ENCODE measurements at regions not wholly inside any gene's neighbourhood (a gene's known extent, or its start where the extent isn't known, plus 50 kb on each side); places are given as distances from the start of the nearest gene placed in this dataset.

DNA sequence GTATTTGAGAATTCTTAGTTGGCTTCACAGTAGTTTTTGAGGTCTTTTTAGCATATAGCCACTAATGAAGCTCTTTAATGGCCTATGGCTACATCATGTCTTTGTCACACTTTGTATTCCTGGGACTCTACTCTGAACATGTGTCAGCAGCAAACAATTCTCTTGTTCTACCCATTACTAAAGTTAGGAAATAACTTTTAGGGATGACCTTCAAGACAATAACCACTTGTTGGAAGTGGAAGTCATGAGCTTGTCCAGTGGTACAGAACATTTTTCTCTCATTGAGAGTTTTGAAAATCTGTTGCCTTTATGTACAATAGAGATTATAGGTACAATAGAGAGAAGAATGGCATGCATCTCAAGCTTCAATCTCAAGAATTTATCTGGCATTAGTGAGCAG, 571.6 kb upstream of the JAG1 start:
- no peak for DNase-seq (ENCODE audit: extremely low read depth, low read depth)
- TF ChIP-seq, protein P1, sequence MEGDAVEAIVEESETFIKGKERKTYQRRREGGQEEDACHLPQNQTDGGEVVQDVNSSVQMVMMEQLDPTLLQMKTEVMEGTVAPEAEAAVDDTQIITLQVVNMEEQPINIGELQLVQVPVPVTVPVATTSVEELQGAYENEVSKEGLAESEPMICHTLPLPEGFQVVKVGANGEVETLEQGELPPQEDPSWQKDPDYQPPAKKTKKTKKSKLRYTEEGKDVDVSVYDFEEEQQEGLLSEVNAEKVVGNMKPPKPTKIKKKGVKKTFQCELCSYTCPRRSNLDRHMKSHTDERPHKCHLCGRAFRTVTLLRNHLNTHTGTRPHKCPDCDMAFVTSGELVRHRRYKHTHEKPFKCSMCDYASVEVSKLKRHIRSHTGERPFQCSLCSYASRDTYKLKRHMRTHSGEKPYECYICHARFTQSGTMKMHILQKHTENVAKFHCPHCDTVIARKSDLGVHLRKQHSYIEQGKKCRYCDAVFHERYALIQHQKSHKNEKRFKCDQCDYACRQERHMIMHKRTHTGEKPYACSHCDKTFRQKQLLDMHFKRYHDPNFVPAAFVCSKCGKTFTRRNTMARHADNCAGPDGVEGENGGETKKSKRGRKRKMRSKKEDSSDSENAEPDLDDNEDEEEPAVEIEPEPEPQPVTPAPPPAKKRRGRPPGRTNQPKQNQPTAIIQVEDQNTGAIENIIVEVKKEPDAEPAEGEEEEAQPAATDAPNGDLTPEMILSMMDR (IDR thresholded peaks at IDR 0.05; ENCODE audit: low read depth, low read length), result no peak

DNA sequence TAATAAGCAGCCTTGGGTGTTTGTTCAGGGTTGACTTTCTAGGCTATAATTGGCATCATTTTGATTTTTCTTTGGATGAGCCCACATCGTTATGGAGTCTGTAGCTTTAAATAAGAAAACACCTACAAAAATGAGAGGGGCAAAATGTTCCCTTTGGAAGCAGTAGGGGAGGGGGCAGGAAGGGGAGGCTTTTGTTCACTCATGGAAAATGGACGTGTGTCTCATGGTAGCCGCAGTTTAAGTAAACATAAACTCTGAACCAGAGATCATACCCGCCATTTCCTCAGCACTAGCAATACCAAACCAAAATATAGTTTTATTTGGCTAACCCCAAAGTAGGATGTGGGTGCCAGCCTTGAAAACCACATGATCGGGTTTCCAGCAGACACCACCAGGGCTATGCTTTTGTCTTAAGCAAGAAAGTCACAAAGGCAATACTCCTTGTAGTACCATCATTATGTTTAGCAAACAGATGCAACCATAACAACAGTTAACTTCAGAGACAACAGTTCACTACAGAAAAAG, 572.5 kb upstream of the JAG1 start:
- TF ChIP-seq, protein P1 (IDR thresholded peaks at IDR 0.05; ENCODE audit: low read depth, low read length), result no peak
- DNase-seq (ENCODE audit: extremely low read depth, low read depth), result no peak

DNA sequence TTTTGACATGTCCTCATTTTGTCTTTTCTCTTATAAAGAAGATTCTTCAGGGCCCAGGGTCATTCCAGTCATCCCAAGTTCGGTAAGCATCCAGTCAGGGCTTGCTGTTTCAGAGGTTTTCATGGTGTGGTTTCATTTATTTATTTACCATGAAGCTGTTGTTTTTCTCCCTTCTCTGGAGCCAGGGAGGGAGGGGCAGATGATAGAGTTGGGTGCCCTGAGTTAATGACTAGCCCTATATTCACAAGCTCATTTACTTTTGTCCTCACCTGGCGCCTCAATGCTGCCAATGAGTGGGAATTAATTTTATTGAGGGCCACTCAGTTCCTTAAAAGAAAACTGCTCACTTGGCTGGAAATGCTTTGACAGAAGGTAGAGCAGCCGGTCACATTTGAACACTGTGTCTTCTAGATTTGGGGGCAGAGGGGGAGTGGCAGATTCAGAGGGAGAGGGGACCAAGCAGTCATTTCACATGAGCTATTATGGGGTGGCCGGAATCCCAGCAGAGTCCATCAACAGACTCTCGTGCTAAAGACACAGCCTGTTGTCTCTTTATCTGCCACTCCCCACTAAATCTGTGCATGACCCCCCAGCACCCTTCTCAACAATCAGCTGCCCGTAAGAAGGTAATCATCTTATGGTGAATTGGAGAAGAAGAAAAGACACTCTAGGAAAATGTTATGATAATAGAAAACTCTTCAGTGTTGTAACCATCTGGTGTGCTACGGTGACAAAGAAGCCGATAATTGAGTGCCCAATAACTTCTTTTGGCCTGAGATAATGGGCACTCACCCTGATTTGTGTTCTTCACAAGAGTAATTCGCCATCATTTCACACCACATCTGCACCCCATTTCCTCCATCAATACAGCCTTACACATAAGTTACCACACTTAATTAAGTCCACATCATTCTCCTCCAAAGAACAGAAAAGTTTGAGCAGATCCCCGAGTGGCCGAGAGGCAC, 573.5 kb upstream of the JAG1 start:
- TF ChIP-seq, protein P1 (IDR thresholded peaks at IDR 0.05; ENCODE audit: low read depth, low read length), result no peak
- DNase-seq (ENCODE audit: extremely low read depth, low read depth), result no peak

DNA sequence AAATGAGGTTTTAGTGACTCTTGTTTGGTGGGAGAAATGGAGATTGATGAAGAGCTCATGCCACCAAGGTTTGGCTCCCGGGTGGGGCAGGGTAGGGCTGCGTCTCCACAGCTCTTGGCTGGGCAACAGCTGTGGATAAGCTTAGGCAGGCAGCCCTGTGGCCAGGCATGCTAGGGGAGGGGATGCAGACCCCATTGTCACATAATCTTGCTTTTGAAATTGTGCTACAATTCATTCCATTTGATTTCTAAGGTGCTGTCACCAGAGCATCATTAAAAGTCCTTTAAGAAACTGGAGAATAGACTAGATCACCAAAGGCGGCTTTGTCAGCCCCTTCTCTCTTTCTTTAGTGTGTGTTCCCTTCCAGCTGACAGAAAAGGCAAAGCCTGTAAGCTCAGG, 574.2 kb upstream of the JAG1 start:
- TF ChIP-seq, protein P1 (IDR thresholded peaks at IDR 0.05; ENCODE audit: low read depth, low read length), result no peak
- no peak for DNase-seq (ENCODE audit: extremely low read depth, low read depth)

DNA sequence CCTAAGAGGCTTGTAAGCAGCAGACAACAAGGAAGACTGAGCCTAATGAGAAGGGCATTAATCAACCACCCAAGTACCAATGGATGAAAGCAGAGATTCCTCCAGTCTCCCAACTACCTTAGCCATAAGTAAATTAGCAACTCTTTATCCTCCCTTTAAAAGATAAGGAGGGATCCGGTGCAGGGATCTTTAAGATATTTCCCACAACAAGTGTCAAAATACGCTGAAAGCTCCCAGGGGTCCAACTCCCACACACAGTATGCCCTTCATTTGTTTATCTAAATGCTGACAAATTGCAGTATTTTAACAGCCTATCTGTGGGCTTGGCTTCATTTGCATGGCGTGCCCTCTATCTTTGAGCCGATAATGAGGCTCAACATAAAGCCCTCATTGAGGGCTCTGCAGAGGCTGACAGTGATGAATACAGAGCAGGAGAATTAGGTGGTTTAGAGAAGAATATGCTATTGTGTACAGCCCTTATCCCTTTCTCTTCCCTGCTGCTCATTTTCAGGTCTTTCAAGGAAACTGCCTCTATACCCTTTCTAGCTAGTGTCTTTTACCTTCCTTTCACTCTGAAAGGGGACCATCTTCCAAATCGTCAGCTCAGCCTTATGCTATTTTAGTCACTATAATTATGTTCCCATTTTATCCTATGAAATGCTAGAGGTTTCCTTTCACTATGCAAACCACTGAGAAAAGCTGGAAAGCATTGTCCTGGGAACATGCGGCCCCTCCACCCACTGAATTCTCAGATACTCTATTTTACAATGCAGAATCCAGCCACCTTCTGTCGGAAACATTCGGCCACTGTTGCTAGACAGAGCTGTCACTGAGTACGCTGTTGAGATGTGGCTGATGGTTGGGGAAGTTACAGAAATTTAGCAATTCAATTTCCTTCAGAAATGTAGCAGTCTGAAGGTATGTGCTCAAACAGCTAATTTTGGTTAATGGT, 575.2 kb upstream of the JAG1 start:
- DNase-seq (ENCODE audit: extremely low read depth, low read depth), result no peak
- TF ChIP-seq, protein P1 (IDR thresholded peaks at IDR 0.05; ENCODE audit: low read depth, low read length), result no peak

DNA sequence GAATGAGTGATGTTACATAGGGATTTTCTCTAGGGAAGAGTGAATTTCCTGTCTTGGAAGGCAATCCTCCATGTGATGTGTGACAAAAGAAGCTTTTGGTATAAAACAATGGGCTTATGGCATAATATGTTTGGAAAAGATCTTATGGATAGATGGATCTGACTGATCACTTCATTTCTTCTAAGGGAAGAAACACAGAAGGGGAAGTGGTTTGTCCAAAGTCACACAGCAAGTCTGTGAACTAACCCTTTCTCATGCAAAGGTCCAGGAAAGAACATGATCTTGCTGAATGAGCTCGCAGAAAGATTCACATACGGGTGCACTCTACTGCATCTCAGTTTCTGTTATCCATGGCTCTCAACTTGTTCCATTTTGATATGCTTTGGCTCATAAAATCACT, 575.9 kb upstream of the JAG1 start:
- TF ChIP-seq, protein P1 (IDR thresholded peaks at IDR 0.05; ENCODE audit: low read depth, low read length), result no peak
- DNase-seq (ENCODE audit: extremely low read depth, low read depth), result no peak
